ENCODE measurements at regions not wholly inside any gene's neighbourhood (a gene's known extent, or its start where the extent isn't known, plus 50 kb on each side); places are given as distances from the start of the nearest gene placed in this dataset.
"Not testable (repeated sequence)": the region's sequence is repeated elsewhere in the genome, so short reads cannot be mapped to it uniquely, and the experiment has no call there.

DNA sequence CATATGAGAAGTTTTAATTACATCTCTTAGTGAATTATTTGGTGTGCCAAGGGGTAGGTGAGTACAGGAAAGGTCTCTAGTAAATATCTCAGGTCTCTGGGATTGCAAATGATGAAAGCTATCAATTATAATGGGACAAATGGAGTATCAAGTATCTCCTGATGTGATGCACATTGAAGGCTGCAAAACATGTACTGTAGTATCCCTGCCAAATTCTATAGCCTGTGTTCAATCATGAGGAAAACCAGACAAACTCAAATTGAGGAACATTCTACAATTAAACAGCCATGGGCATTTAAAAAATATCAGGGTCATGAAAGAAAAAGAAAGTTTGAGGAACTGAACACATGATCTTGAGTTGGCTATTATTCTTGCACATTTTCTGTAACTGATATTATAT, 665.4 kb upstream of the PABPC4L start:
- CTCF ChIA-PET = no interaction called here
- no peak for DNase-seq (ENCODE audit: extremely low spot score)
- TF ChIP-seq, protein P1, sequence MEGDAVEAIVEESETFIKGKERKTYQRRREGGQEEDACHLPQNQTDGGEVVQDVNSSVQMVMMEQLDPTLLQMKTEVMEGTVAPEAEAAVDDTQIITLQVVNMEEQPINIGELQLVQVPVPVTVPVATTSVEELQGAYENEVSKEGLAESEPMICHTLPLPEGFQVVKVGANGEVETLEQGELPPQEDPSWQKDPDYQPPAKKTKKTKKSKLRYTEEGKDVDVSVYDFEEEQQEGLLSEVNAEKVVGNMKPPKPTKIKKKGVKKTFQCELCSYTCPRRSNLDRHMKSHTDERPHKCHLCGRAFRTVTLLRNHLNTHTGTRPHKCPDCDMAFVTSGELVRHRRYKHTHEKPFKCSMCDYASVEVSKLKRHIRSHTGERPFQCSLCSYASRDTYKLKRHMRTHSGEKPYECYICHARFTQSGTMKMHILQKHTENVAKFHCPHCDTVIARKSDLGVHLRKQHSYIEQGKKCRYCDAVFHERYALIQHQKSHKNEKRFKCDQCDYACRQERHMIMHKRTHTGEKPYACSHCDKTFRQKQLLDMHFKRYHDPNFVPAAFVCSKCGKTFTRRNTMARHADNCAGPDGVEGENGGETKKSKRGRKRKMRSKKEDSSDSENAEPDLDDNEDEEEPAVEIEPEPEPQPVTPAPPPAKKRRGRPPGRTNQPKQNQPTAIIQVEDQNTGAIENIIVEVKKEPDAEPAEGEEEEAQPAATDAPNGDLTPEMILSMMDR (IDR thresholded peaks at IDR 0.05; ENCODE audit: control extremely low read depth, extremely low read depth, low read depth, missing control alignments) = no peak
- POLR2A ChIA-PET = no interaction called here

DNA sequence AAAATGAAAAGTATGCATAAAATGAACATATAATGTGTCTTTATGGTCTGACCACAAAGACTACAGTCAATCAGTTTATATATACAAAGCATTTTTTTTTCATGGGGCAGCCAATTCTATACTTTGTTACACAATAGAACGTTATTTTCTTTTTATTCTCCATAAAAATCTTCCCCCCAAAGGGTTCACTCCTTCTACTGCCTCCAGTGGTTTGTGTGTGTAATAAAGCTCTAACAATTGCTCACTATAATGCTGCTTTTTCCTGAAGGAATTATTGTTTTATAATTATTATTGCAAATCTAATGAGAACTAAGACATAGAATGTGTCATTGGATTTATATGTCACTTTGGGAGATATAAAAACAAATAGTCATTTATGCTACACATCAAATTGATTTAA, 664.1 kb upstream of the PABPC4L start:
- POLR2A ChIA-PET = no interaction called here
- TF ChIP-seq, protein P1 (IDR thresholded peaks at IDR 0.05; ENCODE audit: control extremely low read depth, extremely low read depth, low read depth, missing control alignments) = no peak
- CTCF ChIA-PET = no interaction called here
- no peak for DNase-seq (ENCODE audit: extremely low spot score)

DNA sequence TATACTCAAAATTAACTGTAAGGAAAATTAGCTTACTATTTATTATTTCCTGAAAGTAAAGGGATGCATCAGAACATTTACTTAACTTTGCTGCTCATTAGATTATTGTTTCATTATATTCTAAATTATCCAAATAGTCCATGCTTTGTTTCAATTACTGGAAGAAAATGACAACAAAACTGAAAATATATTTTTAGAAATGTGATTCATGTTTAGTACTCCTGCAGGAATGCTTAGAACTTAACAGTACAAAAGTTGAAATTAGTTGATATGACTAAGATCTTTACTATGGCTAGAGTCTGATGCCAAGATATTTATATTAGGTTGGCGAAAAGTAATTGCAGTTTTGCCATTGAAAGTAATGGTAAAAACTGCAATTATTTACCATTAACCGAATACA, 660.5 kb upstream of the PABPC4L start:
- no peak for DNase-seq (ENCODE audit: extremely low spot score)
- ChIA-PET POLR2A (no interaction called here), CTCF (no interaction called here)

DNA sequence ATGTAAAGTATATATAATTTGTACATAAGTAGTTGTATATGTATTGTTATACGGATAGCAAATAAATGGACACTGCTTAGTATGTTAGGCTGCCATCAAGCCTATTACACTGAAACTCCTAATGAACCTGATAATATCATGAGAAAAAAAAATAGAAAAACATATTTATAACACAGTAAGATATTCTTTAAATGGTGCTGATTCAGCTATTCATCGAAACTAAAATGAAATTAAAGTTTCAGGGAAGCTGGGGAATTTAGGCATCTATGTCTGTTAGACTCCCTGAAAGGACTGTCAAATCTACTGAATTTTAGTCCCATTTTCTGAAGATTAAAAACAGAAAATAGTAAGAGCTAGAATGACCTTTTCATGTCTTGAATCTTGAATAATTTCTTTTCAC, 647.1 kb upstream of the PABPC4L start:
- DNase-seq (ENCODE audit: extremely low spot score) = no peak
- TF ChIP-seq, protein P1 (IDR thresholded peaks at IDR 0.05; ENCODE audit: control extremely low read depth, extremely low read depth, low read depth, missing control alignments) = no peak
- POLR2A ChIA-PET = no interaction called here
- CTCF ChIA-PET = interaction anchor here (1.3 kb wide), 1 partner anchor 11 kb away, joined by 3 read pairs; no protein-coding TSS in a partner anchor

More for the DNA sequence above, 660.5 kb upstream of the PABPC4L start:
- TF ChIP-seq, protein P1 (IDR thresholded peaks at IDR 0.05; ENCODE audit: control extremely low read depth, extremely low read depth, low read depth, missing control alignments) = no peak

DNA sequence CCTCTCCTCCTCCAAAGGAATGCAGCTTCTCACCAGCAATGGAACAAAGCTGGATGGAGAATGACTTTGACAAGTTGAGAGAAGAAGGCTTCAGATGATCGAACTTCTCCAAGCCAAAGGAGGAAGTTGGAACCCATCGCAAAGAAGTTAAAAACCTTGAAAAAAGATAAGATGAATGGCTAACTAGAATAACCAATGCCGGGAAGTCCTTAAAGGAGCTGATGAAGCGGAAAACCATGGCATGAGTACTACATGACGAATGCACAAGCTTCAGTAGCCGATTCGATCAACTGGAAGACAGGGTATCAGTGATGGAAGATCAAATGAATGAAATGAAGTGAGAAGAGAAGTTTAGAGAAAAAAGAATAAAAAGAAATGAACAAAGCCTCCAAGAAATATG, 629.2 kb upstream of the PABPC4L start:
- POLR2A ChIA-PET; DNase-seq (ENCODE audit: extremely low spot score); CTCF ChIA-PET: not testable (repeated sequence)

DNA sequence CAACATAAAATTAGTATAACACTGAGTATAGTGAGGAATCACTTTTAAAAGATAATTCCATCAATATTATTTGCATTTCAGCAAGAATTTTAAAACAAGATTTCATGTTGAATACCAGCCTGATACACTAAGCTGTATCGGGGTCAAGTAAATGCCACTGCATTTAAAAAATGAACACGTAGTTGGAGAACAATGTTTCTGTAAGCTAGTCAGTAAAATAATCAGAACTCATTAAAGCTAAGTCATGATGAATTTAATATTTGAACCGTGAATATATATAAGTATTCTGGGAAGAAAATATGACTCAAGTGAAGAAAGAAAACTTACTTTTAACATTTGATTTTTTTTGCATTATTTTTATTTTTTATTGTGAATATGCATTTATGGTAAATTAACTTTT, 611.0 kb upstream of the PABPC4L start:
- TF ChIP-seq, protein P1 (IDR thresholded peaks at IDR 0.05; ENCODE audit: control extremely low read depth, extremely low read depth, low read depth, missing control alignments) = no peak
- POLR2A ChIA-PET = no interaction called here
- CTCF ChIA-PET = no interaction called here

DNA sequence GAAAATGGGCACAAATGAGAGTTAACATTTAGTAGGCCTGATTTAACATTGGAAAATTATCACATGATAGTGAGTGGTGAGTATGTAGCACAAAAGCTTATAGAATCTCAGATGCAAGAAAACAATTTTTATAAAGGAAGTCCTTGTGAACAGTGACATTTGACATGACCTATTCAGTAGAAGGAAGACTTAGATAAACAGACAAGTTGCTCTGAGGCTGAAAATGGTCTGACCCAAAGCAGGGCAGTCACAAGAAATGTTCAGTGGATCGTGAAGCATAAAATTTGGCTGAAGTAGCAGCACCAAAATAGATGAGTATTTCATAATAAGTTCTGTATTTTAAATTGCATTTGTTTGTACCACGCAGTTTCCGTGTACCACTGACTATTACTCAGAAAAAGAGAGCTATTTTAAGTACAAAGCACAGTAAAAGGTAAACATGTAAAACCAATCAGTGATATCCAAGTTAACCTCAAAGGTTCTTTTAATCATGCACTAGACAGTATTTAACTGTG, 605.7 kb upstream of the PABPC4L start:
- DNase-seq (ENCODE audit: extremely low spot score) = no peak
- ChIA-PET POLR2A (no interaction called here), CTCF (no interaction called here)
- TF ChIP-seq, protein P1 (IDR thresholded peaks at IDR 0.05; ENCODE audit: control extremely low read depth, extremely low read depth, low read depth, missing control alignments) = no peak

More for the DNA sequence above, 611.0 kb upstream of the PABPC4L start:
- no peak for DNase-seq (ENCODE audit: extremely low spot score)
